Fibroblast of villous mesenchyme (primary cell): ENCODE measurements at regions not wholly inside any gene's neighbourhood (a gene's known extent, or its start where the extent isn't known, plus 50 kb on each side); places are given as distances from the start of the nearest gene placed in this dataset. TPM values are rescaled to one million over a fixed set of nuclear protein-coding genes. Genes with fewer than 3 reads are reported as not detected.

Experiments
- DNase-seq: peaks from one replicate; pipeline ENCODE4 v3.0.0-alpha.2; 2010; ENCODE audit warnings: low read depth
- H3K4me3 ChIP-seq: 2 replicates; pipeline ENCODE4 v1.5.1; 2011; ENCODE audit warnings: low read depth, mild to moderate bottlenecking, low read length
- small RNA-seq: library from RNA; depleted of rRNA; stranded (forward); fragments of <200 nt; gene quantifications from one replicate; pipeline ENCODE3, GENCODE V24; 2012
- TF ChIP-seq, protein P1 (sequence below): IDR thresholded peaks from 2 replicates; pipeline ENCODE4 v1.5.1; 2012; ENCODE audit warnings: low read depth, mild to moderate bottlenecking, low read length; ENCODE audit not compliant: insufficient read depth

DNA sequence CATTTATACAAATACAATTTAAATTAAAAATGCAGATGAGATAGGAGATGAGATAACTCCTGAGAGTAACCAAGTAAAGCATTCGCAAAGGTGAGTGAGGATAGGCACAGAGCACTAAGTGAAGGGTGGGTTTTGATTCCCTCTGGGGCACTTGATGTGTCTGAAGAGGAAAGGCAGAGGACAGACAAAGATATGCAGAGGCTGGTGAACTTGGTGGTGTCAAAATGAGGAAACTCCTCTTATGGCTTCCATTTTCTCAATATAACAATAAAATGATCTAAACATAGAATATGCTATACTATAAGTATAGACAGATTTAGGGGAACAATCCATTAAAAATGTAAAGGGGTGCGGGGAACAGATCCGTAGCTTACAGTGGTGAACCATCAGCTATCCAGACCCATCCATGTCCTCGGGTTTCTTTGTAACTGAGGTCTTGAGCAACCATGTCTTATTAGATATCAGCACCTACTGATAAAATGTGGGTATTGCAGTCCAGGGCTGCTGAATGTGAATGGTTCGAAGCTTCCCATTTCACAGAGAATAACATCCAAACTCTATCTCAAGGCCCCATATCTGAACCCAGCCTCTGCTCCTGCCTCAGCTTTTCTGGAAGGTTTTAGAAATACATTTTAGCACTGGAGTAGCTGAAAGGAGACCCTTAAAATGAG is 73.9 kb upstream of the SLC10A2 start:
- DNase-seq: peak; percentile 45
- no peak overlapping the region for H3K4me3 ChIP-seq
- TF ChIP-seq, protein P1, sequence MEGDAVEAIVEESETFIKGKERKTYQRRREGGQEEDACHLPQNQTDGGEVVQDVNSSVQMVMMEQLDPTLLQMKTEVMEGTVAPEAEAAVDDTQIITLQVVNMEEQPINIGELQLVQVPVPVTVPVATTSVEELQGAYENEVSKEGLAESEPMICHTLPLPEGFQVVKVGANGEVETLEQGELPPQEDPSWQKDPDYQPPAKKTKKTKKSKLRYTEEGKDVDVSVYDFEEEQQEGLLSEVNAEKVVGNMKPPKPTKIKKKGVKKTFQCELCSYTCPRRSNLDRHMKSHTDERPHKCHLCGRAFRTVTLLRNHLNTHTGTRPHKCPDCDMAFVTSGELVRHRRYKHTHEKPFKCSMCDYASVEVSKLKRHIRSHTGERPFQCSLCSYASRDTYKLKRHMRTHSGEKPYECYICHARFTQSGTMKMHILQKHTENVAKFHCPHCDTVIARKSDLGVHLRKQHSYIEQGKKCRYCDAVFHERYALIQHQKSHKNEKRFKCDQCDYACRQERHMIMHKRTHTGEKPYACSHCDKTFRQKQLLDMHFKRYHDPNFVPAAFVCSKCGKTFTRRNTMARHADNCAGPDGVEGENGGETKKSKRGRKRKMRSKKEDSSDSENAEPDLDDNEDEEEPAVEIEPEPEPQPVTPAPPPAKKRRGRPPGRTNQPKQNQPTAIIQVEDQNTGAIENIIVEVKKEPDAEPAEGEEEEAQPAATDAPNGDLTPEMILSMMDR: peak; percentile 62

DNA sequence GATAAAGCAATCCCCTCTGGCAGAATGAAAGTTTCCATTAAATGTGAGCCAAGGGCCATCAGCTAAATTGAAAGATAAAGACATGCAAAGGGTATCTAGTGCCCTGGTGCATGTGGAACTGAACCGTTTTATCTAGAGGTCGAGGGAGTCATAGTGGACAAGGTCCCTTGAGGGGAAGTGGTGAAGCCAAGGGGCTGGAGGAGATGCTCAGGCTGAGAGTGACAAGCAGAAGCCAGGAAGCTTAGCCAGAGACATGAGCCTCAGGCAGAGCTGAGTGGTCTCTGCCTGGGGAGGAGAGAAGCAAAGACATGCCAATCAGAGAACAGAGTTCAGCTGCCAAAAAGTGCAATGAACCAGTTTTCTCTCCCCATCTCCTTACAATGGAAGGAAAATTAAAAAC is 68.1 kb upstream of the SLC10A2 start:
- TF ChIP-seq, protein P1: no peak
- H3K4me3 ChIP-seq: no peak overlapping the region
- no peak for DNase-seq

DNA sequence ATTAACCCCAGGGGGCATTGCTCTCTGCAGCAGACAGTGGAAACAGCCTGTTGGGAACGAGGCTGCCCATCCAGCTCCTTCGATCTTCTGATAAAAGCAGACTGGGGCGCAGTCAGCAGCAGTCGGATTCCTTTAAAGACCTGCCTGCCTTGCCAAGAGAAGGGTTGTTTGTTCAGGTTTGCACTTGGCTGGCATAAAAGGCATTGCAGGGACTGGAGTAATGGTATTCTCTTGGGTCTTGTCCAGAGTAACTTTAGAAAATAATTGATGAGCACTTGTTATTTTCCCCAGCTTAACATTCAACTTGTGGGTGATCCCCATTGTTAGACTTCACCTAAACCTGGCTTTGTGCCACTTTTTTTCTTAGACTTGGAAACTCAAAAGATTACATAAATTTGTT is 67.3 kb upstream of the SLC10A2 start:
- TF ChIP-seq, protein P1: no peak
- no peak for DNase-seq
- H3K4me3 ChIP-seq: no peak overlapping the region

DNA sequence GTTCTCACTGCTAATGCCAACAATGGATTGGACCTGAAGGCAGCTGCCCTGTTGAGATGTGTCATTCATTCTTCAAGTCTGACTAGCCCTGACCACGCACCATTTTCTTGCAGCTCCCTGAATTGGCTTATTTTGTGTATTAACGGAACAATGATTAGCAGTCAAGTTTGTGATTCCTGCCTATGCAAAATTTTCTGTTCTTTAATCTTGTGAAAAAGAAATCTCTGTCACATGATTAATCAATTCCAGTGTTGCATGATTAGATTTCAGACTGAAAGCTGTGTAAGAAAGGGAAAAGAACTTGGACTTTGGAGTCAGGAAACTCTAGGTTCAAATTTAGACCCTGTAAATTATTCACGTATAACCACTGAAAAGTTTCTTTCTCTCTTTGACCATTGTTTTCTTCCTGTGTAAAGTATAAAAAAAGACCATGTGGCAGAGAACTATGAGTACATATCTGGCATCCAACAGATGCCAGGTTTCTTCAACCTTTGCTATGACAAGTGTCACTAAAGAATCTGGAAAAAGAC is 64.5 kb upstream of the SLC10A2 start:
- TF ChIP-seq, protein P1: no peak
- DNase-seq: no peak
- no peak overlapping the region for H3K4me3 ChIP-seq

DNA sequence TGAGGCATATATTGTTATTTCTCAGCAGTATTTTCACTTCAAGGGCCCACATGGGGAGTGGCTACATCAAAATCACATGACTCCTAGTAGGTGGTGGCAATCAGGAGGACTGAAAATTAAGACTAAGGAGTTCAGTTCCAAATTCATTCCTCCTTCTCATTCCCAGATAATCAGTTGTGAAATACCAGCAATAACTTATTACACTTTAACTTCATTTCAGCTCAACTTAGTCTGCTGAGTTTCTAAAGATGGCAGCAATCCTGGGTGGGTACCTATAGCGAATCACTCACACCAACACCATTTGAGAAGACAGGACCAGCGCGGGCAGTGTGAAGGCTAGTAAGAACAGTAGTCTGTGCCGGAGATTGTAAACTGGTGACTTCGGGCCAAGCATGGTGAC is 63.9 kb upstream of the SLC10A2 start:
- TF ChIP-seq, protein P1: no peak
- no peak overlapping the region for H3K4me3 ChIP-seq
- no peak for DNase-seq

Small RNA genes lying in the stretch of these regions (small RNA-seq; reads per million reads assigned to genes)
- not detected for gene RF00402
- gene RF02090: not detected
- not detected for gene RF02091
- not detected for gene RNA5SP38
